ENCODE measurements at regions not wholly inside any gene's neighbourhood (a gene's known extent, or its start where the extent isn't known, plus 50 kb on each side); places are given as distances from the start of the nearest gene placed in this dataset.
"Not testable (repeated sequence)": the region's sequence is repeated elsewhere in the genome, so short reads cannot be mapped to it uniquely, and the experiment has no call there.

- not testable (repeated sequence) for TF ChIP-seq CTCF (IDR thresholded peaks at IDR 0.05 in 8 of 11, conservative IDR thresholded peaks at IDR 0.05 in 3 of 11); POLR2A (IDR thresholded peaks at IDR 0.05)
Measured at GRCh38 chr22:11060797-11061196, 4467.2 kb upstream of the OR11H1 start.

Data from spleen (tissue), 7 donors.